HL-60 (cell line): ENCODE measurements at regions not wholly inside any gene's neighbourhood (a gene's known extent, or its start where the extent isn't known, plus 50 kb on each side); places are given as distances from the start of the nearest gene placed in this dataset.
"Not testable (repeated sequence)": the region's sequence is repeated elsewhere in the genome, so short reads cannot be mapped to it uniquely, and the experiment has no call there.

Experiments
- DNase-seq, 2 experiments: peaks; one replicate each; pipeline ENCODE4 v3.0.0-alpha.2; 2010 to 2020; ENCODE audit warnings: low read depth in 1 of 2, low spot score in 1 of 2
- H3K27ac ChIP-seq: fragments of 250-450 bp; sonication (Bioruptor Pico); replicated peaks from 2 replicates; pipeline ENCODE4 v1.5.1; 2020; ENCODE audit warnings: mild to moderate bottlenecking, moderate library complexity
- H3K27me3 ChIP-seq: fragments of 250-450 bp; sonication (Bioruptor Pico); 2 replicates; pipeline ENCODE4 v1.5.1; 2021; ENCODE audit warnings: mild to moderate bottlenecking, moderate library complexity; ENCODE audit not compliant: insufficient read depth, poor library complexity, severe bottlenecking
- H3K4me3 ChIP-seq: replicated peaks from 2 replicates; pipeline ENCODE4 v1.5.1; 2011; ENCODE audit warnings: mild to moderate bottlenecking, control low read depth, low read length; ENCODE audit not compliant: insufficient read depth
- GABPA ChIP-seq: IDR thresholded peaks from 2 replicates; pipeline ENCODE4 v1.6.1; 2012; ENCODE audit warnings: low read depth
- POLR2AphosphoS5 ChIP-seq: IDR thresholded peaks from 2 replicates; pipeline ENCODE4 v1.6.1; 2012; ENCODE audit warnings: low read depth
- SPI1 ChIP-seq: IDR thresholded peaks from 2 replicates; pipeline ENCODE4 v1.6.1; 2012; ENCODE audit warnings: low read depth, mild to moderate bottlenecking, borderline replicate concordance
- TF ChIP-seq, protein P1 (sequence below): IDR thresholded peaks from one replicate; pipeline ENCODE4 v1.5.1; 2011; ENCODE audit warnings: low read length, control low read depth, inconsistent platforms; ENCODE audit not compliant: insufficient read depth
- TF ChIP-seq, protein P2 (sequence below): IDR thresholded peaks from 2 replicates; pipeline ENCODE4 v1.6.1; 2012; ENCODE audit warnings: low read depth; ENCODE audit not compliant: insufficient replicate concordance

DNA sequence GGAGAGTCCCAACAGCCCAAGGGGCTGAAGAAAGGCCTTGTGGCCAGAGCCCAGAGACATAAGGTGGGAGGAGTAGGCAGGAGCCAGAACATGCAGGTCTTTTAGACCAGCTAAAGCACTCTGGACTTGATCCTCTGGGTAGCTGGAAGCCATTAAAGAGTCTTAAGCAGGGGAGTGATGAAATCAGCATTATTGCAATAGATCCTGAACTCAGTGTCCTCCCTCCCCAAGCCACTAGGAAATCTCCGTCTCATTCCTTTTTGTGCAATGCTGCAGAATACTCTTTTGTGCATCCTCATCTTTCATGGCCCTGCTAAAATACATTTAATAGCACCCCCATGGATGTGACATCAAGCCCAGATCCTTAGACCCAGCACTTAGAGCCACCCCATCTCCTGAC is 58.6 kb upstream of the ZCCHC2 start:
- TF ChIP-seq, protein P1, sequence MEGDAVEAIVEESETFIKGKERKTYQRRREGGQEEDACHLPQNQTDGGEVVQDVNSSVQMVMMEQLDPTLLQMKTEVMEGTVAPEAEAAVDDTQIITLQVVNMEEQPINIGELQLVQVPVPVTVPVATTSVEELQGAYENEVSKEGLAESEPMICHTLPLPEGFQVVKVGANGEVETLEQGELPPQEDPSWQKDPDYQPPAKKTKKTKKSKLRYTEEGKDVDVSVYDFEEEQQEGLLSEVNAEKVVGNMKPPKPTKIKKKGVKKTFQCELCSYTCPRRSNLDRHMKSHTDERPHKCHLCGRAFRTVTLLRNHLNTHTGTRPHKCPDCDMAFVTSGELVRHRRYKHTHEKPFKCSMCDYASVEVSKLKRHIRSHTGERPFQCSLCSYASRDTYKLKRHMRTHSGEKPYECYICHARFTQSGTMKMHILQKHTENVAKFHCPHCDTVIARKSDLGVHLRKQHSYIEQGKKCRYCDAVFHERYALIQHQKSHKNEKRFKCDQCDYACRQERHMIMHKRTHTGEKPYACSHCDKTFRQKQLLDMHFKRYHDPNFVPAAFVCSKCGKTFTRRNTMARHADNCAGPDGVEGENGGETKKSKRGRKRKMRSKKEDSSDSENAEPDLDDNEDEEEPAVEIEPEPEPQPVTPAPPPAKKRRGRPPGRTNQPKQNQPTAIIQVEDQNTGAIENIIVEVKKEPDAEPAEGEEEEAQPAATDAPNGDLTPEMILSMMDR = no peak
- TF ChIP-seq GABPA (no peak), SPI1 (no peak), POLR2AphosphoS5 (no peak)
- TF ChIP-seq, protein P2, sequence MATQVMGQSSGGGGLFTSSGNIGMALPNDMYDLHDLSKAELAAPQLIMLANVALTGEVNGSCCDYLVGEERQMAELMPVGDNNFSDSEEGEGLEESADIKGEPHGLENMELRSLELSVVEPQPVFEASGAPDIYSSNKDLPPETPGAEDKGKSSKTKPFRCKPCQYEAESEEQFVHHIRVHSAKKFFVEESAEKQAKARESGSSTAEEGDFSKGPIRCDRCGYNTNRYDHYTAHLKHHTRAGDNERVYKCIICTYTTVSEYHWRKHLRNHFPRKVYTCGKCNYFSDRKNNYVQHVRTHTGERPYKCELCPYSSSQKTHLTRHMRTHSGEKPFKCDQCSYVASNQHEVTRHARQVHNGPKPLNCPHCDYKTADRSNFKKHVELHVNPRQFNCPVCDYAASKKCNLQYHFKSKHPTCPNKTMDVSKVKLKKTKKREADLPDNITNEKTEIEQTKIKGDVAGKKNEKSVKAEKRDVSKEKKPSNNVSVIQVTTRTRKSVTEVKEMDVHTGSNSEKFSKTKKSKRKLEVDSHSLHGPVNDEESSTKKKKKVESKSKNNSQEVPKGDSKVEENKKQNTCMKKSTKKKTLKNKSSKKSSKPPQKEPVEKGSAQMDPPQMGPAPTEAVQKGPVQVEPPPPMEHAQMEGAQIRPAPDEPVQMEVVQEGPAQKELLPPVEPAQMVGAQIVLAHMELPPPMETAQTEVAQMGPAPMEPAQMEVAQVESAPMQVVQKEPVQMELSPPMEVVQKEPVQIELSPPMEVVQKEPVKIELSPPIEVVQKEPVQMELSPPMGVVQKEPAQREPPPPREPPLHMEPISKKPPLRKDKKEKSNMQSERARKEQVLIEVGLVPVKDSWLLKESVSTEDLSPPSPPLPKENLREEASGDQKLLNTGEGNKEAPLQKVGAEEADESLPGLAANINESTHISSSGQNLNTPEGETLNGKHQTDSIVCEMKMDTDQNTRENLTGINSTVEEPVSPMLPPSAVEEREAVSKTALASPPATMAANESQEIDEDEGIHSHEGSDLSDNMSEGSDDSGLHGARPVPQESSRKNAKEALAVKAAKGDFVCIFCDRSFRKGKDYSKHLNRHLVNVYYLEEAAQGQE = no peak
- Histone ChIP-seq H3K4me3 (no peak overlapping the region), H3K27ac (no peak overlapping the region), H3K27me3 (no peaks in the 10 kb centered on the region)
- DNase-seq = peak; percentile 21 to 45

DNA sequence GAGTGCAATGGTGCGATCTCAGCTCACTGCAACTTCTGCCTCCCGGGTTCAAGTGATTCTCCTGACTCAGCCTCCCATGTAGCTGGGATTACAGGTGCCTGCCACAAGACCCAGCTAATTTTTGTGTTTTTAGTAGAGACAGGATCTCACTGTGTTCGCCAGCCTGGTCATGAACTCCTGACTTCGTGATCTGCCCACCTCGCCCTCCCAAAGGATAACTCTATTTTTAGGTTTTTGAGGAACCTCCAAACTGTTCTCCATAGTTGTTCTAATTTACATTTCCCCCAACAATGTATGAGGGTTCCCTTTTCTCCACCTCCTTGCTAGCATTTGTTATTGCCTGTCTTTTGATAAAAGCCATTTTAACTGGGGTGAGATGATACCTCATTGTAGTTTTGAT is 53.7 kb upstream of the ZCCHC2 start:
- not testable (repeated sequence) for H3K27me3 ChIP-seq, H3K4me3 ChIP-seq, DNase-seq, H3K27ac ChIP-seq
